ENCODE measurements at regions not wholly inside any gene's neighbourhood (a gene's known extent, or its start where the extent isn't known, plus 50 kb on each side); places are given as distances from the start of the nearest gene placed in this dataset.
"Not testable (repeated sequence)": the region's sequence is repeated elsewhere in the genome, so short reads cannot be mapped to it uniquely, and the experiment has no call there.

- WGBS, 3 donors = 65 to 72% (median 66%) methylated on average over 5 of the region's 5 CpGs
- TF ChIP-seq CTCF (IDR thresholded peaks at IDR 0.05) = no peak
Measured at GRCh38 chr21:15211491-15212133, 146.8 kb upstream of the NRIP1 start.

GRCh38 chr21:15212206-15212605, 147.4 kb upstream of the NRIP1 start:
- H3K4me1 ChIP-seq = no peaks in the 10 kb centered on the region
- H3K9me3 ChIP-seq = no peaks in the 10 kb centered on the region
- no peaks in the 10 kb centered on the region for H3K27me3 ChIP-seq (ENCODE audit: insufficient read depth in 3 of 3, low read length in 2 of 3)
- no peaks in the 10 kb centered on the region for H3K36me3 ChIP-seq (ENCODE audit: insufficient read depth in 1 of 2, low read depth in 1 of 2)
- no peak for TF ChIP-seq CTCF (IDR thresholded peaks at IDR 0.05)
- DNase-seq = no peak
- 72 to 79% (median 78%) methylated on average over 2 of the region's 2 CpGs for WGBS, 3 donors
- no peak overlapping the region for H3K4me3 ChIP-seq
- H3K27ac ChIP-seq = no peak overlapping the region
- no peak for ATAC-seq
- intact Hi-C loops (cut with DNase I) = no loop called here

More at GRCh38 chr21:15211491-15212133, 146.8 kb upstream of the NRIP1 start:
- ATAC-seq (no peak), DNase-seq (no peak)
- H3K36me3 ChIP-seq (ENCODE audit: insufficient read depth in 1 of 2, low read depth in 1 of 2) = no peaks in the 10 kb centered on the region
- no peak overlapping the region for H3K27ac ChIP-seq
- intact Hi-C loops (cut with DNase I) = no loop called here
- no peak overlapping the region for H3K4me3 ChIP-seq
- no peaks in the 10 kb centered on the region for H3K9me3 ChIP-seq
- H3K27me3 ChIP-seq (ENCODE audit: insufficient read depth in 3 of 3, low read length in 2 of 3) = no peaks in the 10 kb centered on the region
- H3K4me1 ChIP-seq = no peaks in the 10 kb centered on the region

GRCh38 chr21:15218476-15218875, 153.7 kb upstream of the NRIP1 start:
- WGBS, 3 donors = 91 to 99% (median 97%) methylated on average over 4 to 19 of the region's 23 CpGs

GRCh38 chr21:15219039-15219438, 154.2 kb upstream of the NRIP1 start:
- H3K36me3 ChIP-seq (ENCODE audit: insufficient read depth in 1 of 2, low read depth in 1 of 2) = no peaks in the 10 kb centered on the region
- peaks cover 23% of the 10 kb centered on the region for H3K4me1 ChIP-seq
- no peak overlapping the region for H3K27ac ChIP-seq
- H3K4me3 ChIP-seq = no peak overlapping the region
- ATAC-seq (no peak), DNase-seq (no peak)
- WGBS, 3 donors = 91 to 100% (median 94%) methylated on average over 3 to 5 of the region's 5 CpGs
- H3K9me3 ChIP-seq = no peaks in the 10 kb centered on the region
- H3K27me3 ChIP-seq (ENCODE audit: insufficient read depth in 3 of 3, low read length in 2 of 3) = no peaks in the 10 kb centered on the region
- intact Hi-C loops (cut with DNase I) = no loop called here
- TF ChIP-seq CTCF (IDR thresholded peaks at IDR 0.05) = no peak

More at GRCh38 chr21:15218476-15218875, 153.7 kb upstream of the NRIP1 start:
- H3K4me3 ChIP-seq; H3K27ac ChIP-seq; H3K27me3 ChIP-seq (ENCODE audit: insufficient read depth in 3 of 3, low read length in 2 of 3); ATAC-seq; H3K36me3 ChIP-seq (ENCODE audit: insufficient read depth in 1 of 2, low read depth in 1 of 2); intact Hi-C loops (cut with DNase I); H3K9me3 ChIP-seq; DNase-seq: not testable (repeated sequence)
- peaks cover 23% of the 10 kb centered on the region for H3K4me1 ChIP-seq

GRCh38 chr21:15219894-15220293, 155.1 kb upstream of the NRIP1 start:
- Histone ChIP-seq H3K36me3 (ENCODE audit: insufficient read depth in 1 of 2, low read depth in 1 of 2) (no peaks in the 10 kb centered on the region), H3K9me3 (no peaks in the 10 kb centered on the region), H3K4me1 (peaks cover 26% of the 10 kb centered on the region), H3K27me3 (ENCODE audit: insufficient read depth in 3 of 3, low read length in 2 of 3) (no peaks in the 10 kb centered on the region), H3K4me3 (no peak overlapping the region), H3K27ac (no peak overlapping the region)
- 66 to 72% (median 70%) methylated on average over 6 of the region's 6 CpGs for WGBS, 3 donors
- DNase-seq = no peak
- ATAC-seq = no peak
- intact Hi-C loops (cut with DNase I) = loop anchor here in 1 of 2 donors (5.0 to 10.0 kb wide), 3 partner anchors 98 to 265 kb away; no protein-coding TSS in a partner anchor
- no peak for TF ChIP-seq CTCF (IDR thresholded peaks at IDR 0.05)
